H1 (cell line): ENCODE measurements at regions not wholly inside any gene's neighbourhood (a gene's known extent, or its start where the extent isn't known, plus 50 kb on each side); places are given as distances from the start of the nearest gene placed in this dataset.

Experiments used
- CTCF ChIA-PET: fragments of 300-600 bp; sonication (Branson Sonifier 250); formaldehyde crosslinking; loops from one replicate; lab custom pipeline; 2021; ENCODE audit not compliant: partially characterized antibody; lab: Charles Lee
- POLR2A ChIA-PET: fragments of 300-600 bp; sonication (Branson Sonifier 250); formaldehyde crosslinking; loops from one replicate; lab custom pipeline; 2021; ENCODE audit warnings: inconsistent platforms; ENCODE audit not compliant: partially characterized antibody; lab: Charles Lee
- DNase-seq, 2 experiments: peaks; one replicate each; pipeline versions ENCODE4 v3.0.0 to v3.0.0-alpha.2; 2010 to 2022; ENCODE audit warnings: low spot score in 2 of 2, low read depth in 1 of 2, mixed read lengths in 1 of 2
- FAIRE-seq: peaks from 2 replicates; lab custom pipeline; 2011; peaks lifted over from hg19 to GRCh38; lab: Jason Lieb, UNC
- H2AFZ ChIP-seq: 2 replicates; pipeline ENCODE4 v1.8.1; 2012; ENCODE audit warnings: low read length, inconsistent platforms
- H2AK5ac ChIP-seq: 2 replicates; pipeline ENCODE4 v1.6.1; 2013; ENCODE audit warnings: low read depth, low read length
- H2BK120ac ChIP-seq: replicated peaks from 2 replicates; pipeline ENCODE3; 2013; ENCODE audit warnings: low read depth, low read length, inconsistent platforms
- H2BK12ac ChIP-seq: 2 replicates; pipeline ENCODE4 v1.6.1; 2013; ENCODE audit warnings: low read depth, low read length
- H2BK15ac ChIP-seq: 2 replicates; pipeline ENCODE4 v1.6.1; 2013; ENCODE audit warnings: low read length
- H2BK20ac ChIP-seq: 2 replicates; pipeline ENCODE4 v1.6.1; 2013; ENCODE audit warnings: low read length
- H2BK5ac ChIP-seq: 2 replicates; pipeline ENCODE4 v1.6.1; 2013; ENCODE audit warnings: low read depth, low read length
- H3K14ac ChIP-seq: 2 replicates; pipeline ENCODE4 v1.6.1; 2013; ENCODE audit warnings: inconsistent platforms; ENCODE audit not compliant: insufficient read length
- H3K18ac ChIP-seq: 2 replicates; pipeline ENCODE4 v1.6.1; 2013; ENCODE audit warnings: low read length; ENCODE audit errors: extremely low read depth
- H3K23ac ChIP-seq: 2 replicates; pipeline ENCODE4 v1.6.1; 2013; ENCODE audit warnings: inconsistent platforms; ENCODE audit not compliant: insufficient read length
- H3K23me2 ChIP-seq: 2 replicates; pipeline ENCODE4 v1.6.1; 2013; ENCODE audit warnings: low read depth, low read length
- H3K27ac ChIP-seq: 2 replicates; pipeline ENCODE4 v1.6.1; 2011; ENCODE audit warnings: low read depth, low read length, inconsistent platforms
- H3K27me3 ChIP-seq, 4 experiments: replicated peaks in 1 of 4; 1 replicate in 1 of 4; 2 replicates in 3 of 4; pipeline versions ENCODE4 v1.6.1 to v1.8.1; 2011 to 2013; ENCODE audit warnings: low read length in 3 of 4, mild to moderate bottlenecking in 3 of 4, inconsistent platforms in 2 of 4, mixed read lengths in 2 of 4, moderate library complexity in 1 of 4; ENCODE audit not compliant: control insufficient read depth in 3 of 4, insufficient read depth in 3 of 4; ENCODE audit errors: extremely low read depth in 1 of 4
- H3K36me3 ChIP-seq, 4 experiments: 2 replicates each; pipeline versions ENCODE4 v1.6.1 to v1.8.1; 2011 to 2013; ENCODE audit warnings: mild to moderate bottlenecking in 4 of 4, low read length in 3 of 4, moderate library complexity in 2 of 4, control low read depth in 1 of 4, inconsistent platforms in 1 of 4; ENCODE audit not compliant: insufficient read depth in 4 of 4, control insufficient read depth in 2 of 4
- H3K4ac ChIP-seq: replicated peaks from 2 replicates; pipeline ENCODE3; 2013; ENCODE audit warnings: low read length, low read depth, mixed read lengths, inconsistent platforms; ENCODE audit not compliant: insufficient read length
- H3K4me1 ChIP-seq, 4 experiments: replicated peaks in 1 of 4; 1 replicate in 1 of 4; 2 replicates in 3 of 4; pipeline versions ENCODE4 v1.6.1 to v1.8.1; 2011 to 2013; ENCODE audit warnings: low read length in 3 of 4, inconsistent platforms in 2 of 4, mixed read lengths in 1 of 4; ENCODE audit not compliant: insufficient read depth in 4 of 4, control insufficient read depth in 3 of 4
- H3K4me2 ChIP-seq, 2 experiments: 2 replicates each; pipeline versions ENCODE4 v1.6.1 to v1.8.1; 2011 to 2013; ENCODE audit warnings: low read depth in 2 of 2, low read length in 2 of 2, control low read depth in 1 of 2, inconsistent platforms in 1 of 2, mild to moderate bottlenecking in 1 of 2; ENCODE audit not compliant: insufficient read depth in 1 of 2
- H3K4me3 ChIP-seq, 4 experiments: fragments of 200-600, 300-600 bp in 1 of 4; sonication (generic), shearing (Covaris generic), sonication (Bioruptor Twin) in 1 of 4; 2 replicates each; pipeline versions ENCODE4 v1.5.1 to v1.8.1; 2011 to 2016; ENCODE audit warnings: low read length in 4 of 4, low read depth in 3 of 4, control low read depth in 2 of 4, inconsistent platforms in 2 of 4, mild to moderate bottlenecking in 2 of 4, mixed read lengths in 1 of 4, moderate library complexity in 1 of 4; ENCODE audit not compliant: insufficient read depth in 2 of 4; ENCODE audit errors: extremely low read depth in 1 of 4
- H3K56ac ChIP-seq: replicated peaks from 2 replicates; pipeline ENCODE3; 2013; ENCODE audit warnings: low read depth, mild to moderate bottlenecking, mixed read lengths, low read length, inconsistent platforms; ENCODE audit not compliant: insufficient read length
- H3K79me1 ChIP-seq: 2 replicates; pipeline ENCODE4 v1.6.1; 2013; ENCODE audit warnings: low read depth, low read length, control low read depth
- H3K79me2 ChIP-seq, 2 experiments: 2 replicates each; pipeline versions ENCODE4 v1.6.1 to v1.8.1; 2012 to 2013; ENCODE audit warnings: low read length in 2 of 2, mild to moderate bottlenecking in 2 of 2, inconsistent platforms in 1 of 2; ENCODE audit not compliant: insufficient read depth in 2 of 2, control insufficient read depth in 1 of 2
- H3K9ac ChIP-seq, 4 experiments: replicated peaks in 1 of 4; 1 replicate in 1 of 4; 2 replicates in 3 of 4; pipeline versions ENCODE4 v1.6.1 to v1.8.1; 2011 to 2013; ENCODE audit warnings: low read depth in 3 of 4, low read length in 3 of 4, control low read depth in 2 of 4, mild to moderate bottlenecking in 2 of 4, moderate library complexity in 2 of 4, inconsistent platforms in 1 of 4; ENCODE audit errors: extremely low read depth in 1 of 4
- H3K9me3 ChIP-seq, 2 experiments: 2 replicates each; pipeline versions ENCODE4 v1.6.1 to v1.8.1; 2012 to 2013; ENCODE audit warnings: mild to moderate bottlenecking in 2 of 2, moderate library complexity in 2 of 2, control low read depth in 1 of 2, inconsistent platforms in 1 of 2, low read depth in 1 of 2, low read length in 1 of 2, mixed read lengths in 1 of 2; ENCODE audit not compliant: insufficient read depth in 2 of 2
- H4K20me1 ChIP-seq, 2 experiments: replicated peaks in 1 of 2; 2 replicates each; pipeline versions ENCODE3 to v1.8.1; 2011 to 2013; ENCODE audit warnings: inconsistent platforms in 2 of 2, low read length in 2 of 2, mild to moderate bottlenecking in 1 of 2; ENCODE audit not compliant: insufficient read depth in 2 of 2, control insufficient read depth in 1 of 2
- H4K5ac ChIP-seq: 2 replicates; pipeline ENCODE4 v1.6.1; 2013; ENCODE audit warnings: low read length, low read depth, mixed read lengths, inconsistent platforms; ENCODE audit not compliant: insufficient read length
- H4K8ac ChIP-seq: 2 replicates; pipeline ENCODE4 v1.8.0; 2013; ENCODE audit warnings: mild to moderate bottlenecking, moderate library complexity, low read length, inconsistent platforms; ENCODE audit not compliant: insufficient read depth; ENCODE audit errors: extremely low read depth
- H4K91ac ChIP-seq: replicated peaks from 2 replicates; pipeline ENCODE3; 2013; ENCODE audit warnings: low read length, mixed read lengths, inconsistent platforms; ENCODE audit not compliant: insufficient read length
- CBX5 ChIP-seq: fragments of 300-800, 300-1000 bp; sonication (generic); IDR thresholded peaks from 2 replicates; pipeline ENCODE4 v1.7.1; 2016; ENCODE audit warnings: antibody characterized with exemption, low read length, low read depth
- CTCF ChIP-seq, 3 experiments: IDR thresholded peaks; 1 replicate in 2 of 3; 2 replicates in 1 of 3; pipeline versions ENCODE4 v1.5.1 to v1.6.1; 2011; ENCODE audit warnings: low read length in 3 of 3, mild to moderate bottlenecking in 3 of 3, inconsistent platforms in 2 of 3, low read depth in 1 of 3, moderate library complexity in 1 of 3; ENCODE audit not compliant: insufficient read depth in 1 of 3; ENCODE audit errors: control extremely low read depth in 1 of 3
- EGR1 ChIP-seq: IDR thresholded peaks from 2 replicates; pipeline ENCODE4 v1.6.1; 2011; ENCODE audit warnings: low read depth, low read length, borderline replicate concordance
- JUN ChIP-seq: IDR thresholded peaks from 2 replicates; pipeline ENCODE4 v1.6.1; 2011; ENCODE audit warnings: low read depth, mild to moderate bottlenecking, improper control_type of control experiment, low read length
- KDM4A ChIP-seq: IDR thresholded peaks from one replicate; pipeline ENCODE4 v1.7.1; 2012; ENCODE audit warnings: low read depth, mild to moderate bottlenecking, moderate library complexity, low read length, inconsistent platforms; ENCODE audit not compliant: severe bottlenecking
- MAX ChIP-seq: IDR thresholded peaks from 2 replicates; pipeline ENCODE4 v1.6.1; 2012; ENCODE audit warnings: inconsistent platforms
- PHF8 ChIP-seq: fragments of 200-600 bp; sonication (generic); conservative IDR thresholded peaks from 2 replicates; pipeline ENCODE4 v1.7.1; 2012; ENCODE audit warnings: low read depth, mild to moderate bottlenecking, inconsistent platforms, low read length, moderate library complexity
- POLR2A ChIP-seq, 2 experiments: IDR thresholded peaks; 1 replicate in 1 of 2; 2 replicates in 1 of 2; pipeline ENCODE4 v1.6.1; 2011; ENCODE audit warnings: low read depth in 2 of 2, low read length in 2 of 2, mild to moderate bottlenecking in 2 of 2; ENCODE audit errors: control extremely low read depth in 1 of 2
- SIN3A ChIP-seq, 2 experiments: IDR thresholded peaks in 1 of 2; conservative IDR thresholded peaks in 1 of 2; 2 replicates each; pipeline ENCODE4 v1.6.1; 2011 to 2012; ENCODE audit warnings: low read length in 2 of 2, improper control_type of control experiment in 1 of 2, low read depth in 1 of 2, mild to moderate bottlenecking in 1 of 2
- SP2 ChIP-seq: IDR thresholded peaks from 2 replicates; pipeline ENCODE4 v1.6.1; 2012; ENCODE audit warnings: mild to moderate bottlenecking, low read length, inconsistent platforms
- TAF7 ChIP-seq: optimal IDR thresholded peaks from 2 replicates; pipeline ENCODE3; 2011; ENCODE audit warnings: low read depth, mild to moderate bottlenecking, inconsistent platforms, low read length, moderate library complexity, borderline replicate concordance
- WGBS, 2 experiments: shearing (Covaris generic) in 1 of 2; methylation state at CpG; one replicate each; pipeline versions ENCODE4 v1.1.6 to v1.1.7; 2013 to 2015; ENCODE audit warnings: low lambda C conversion rate in 2 of 2, mixed read lengths in 2 of 2, inconsistent platforms in 1 of 2, low coverage in 1 of 2, missing lambda C conversion rate in 1 of 2; ENCODE audit not compliant: insufficient replicate concordance in 2 of 2, insufficient coverage in 1 of 2, insufficient read length in 1 of 2; ENCODE audit errors: extremely low coverage in 1 of 2, missing lambda C conversion rate in 1 of 2; 5-methylcytosine and 5-hydroxymethylcytosine counted together

- Histone ChIP-seq H4K8ac (no peak overlapping the region), H3K79me1 (no peaks in the 10 kb centered on the region), H3K27me3 (no peaks in the 10 kb centered on the region), H2BK5ac (no peak overlapping the region), H3K18ac (no peak overlapping the region), H3K27ac (no peak overlapping the region), H2BK12ac (no peak overlapping the region), H3K4me2 (no peak overlapping the region), H4K5ac (no peak overlapping the region), H2BK20ac (no peak overlapping the region), H2AFZ (no peak overlapping the region), H3K9ac (no peak overlapping the region), H3K23me2 (no peaks in the 10 kb centered on the region; the same call in 1 of the 2 replicates), H3K23ac (no peak overlapping the region), H2BK15ac (no peak overlapping the region), H2AK5ac (no peak overlapping the region), H3K4me3 (no peak overlapping the region), H2BK120ac (no peak overlapping the region), H3K4ac (no peak overlapping the region), H3K14ac (no peak overlapping the region), H3K4me1 (peaks cover 0 to 13% (median 10%) of the 10 kb centered on the region in 4 experiments; a peak in 5 of 7 replicates), H4K91ac (no peak overlapping the region), H3K56ac (no peak overlapping the region), H3K79me2 (no peaks in the 10 kb centered on the region), H3K9me3 (no peaks in the 10 kb centered on the region), H3K36me3 (no peaks in the 10 kb centered on the region; a peak in 1 of 8 replicates), H4K20me1 (no peaks in the 10 kb centered on the region)
- FAIRE-seq (no peak), DNase-seq (no peak)
- WGBS, 2 experiments = 93% methylated on average over 4 of the region's 4 CpGs; no CpG with 5 or more reads in 1 of the 2 experiments
- CTCF ChIA-PET = interaction anchor here (1.1 to 1.4 kb wide), 3 partner anchors 14 to 27 kb away, joined by 3 to 4 read pairs (median 3); no protein-coding TSS in a partner anchor
- POLR2A ChIA-PET = no interaction called here
- TF ChIP-seq CTCF (IDR thresholded peaks at IDR 0.05; ENCODE audit: control extremely low read depth in 1 of 3, insufficient read depth in 1 of 3, low read depth in 1 of 3, low read length in 3 of 3) (no peak), CBX5 (no peak), EGR1 (no peak), SIN3A (conservative IDR thresholded peaks at IDR 0.05 in 1 of 2, IDR thresholded peaks at IDR 0.05 in 1 of 2; ENCODE audit: low read depth in 1 of 2, low read length in 2 of 2) (no peak), KDM4A (no peak), SP2 (no peak), POLR2A (IDR thresholded peaks at IDR 0.05; ENCODE audit: control extremely low read depth in 1 of 2, low read depth in 2 of 2, low read length in 2 of 2) (no peak), MAX (no peak), TAF7 (no peak), JUN (no peak), PHF8 (no peak)
Observed at GRCh38 chr12:89969093-89969492, 260.5 kb upstream of the ATP2B1 start.
